HG02571 (cell line): ENCODE measurements at regions not wholly inside any gene's neighbourhood (a gene's known extent, or its start where the extent isn't known, plus 50 kb on each side); places are given as distances from the start of the nearest gene placed in this dataset.
"Not testable (repeated sequence)": the region's sequence is repeated elsewhere in the genome, so short reads cannot be mapped to it uniquely, and the experiment has no call there.

ENCODE experiments used
- ATAC-seq: cut with Tn5 transposase; IDR thresholded peaks from one replicate; pipeline ENCODE4 v1.9.1; 2021; ENCODE audit warnings: mild to moderate bottlenecking, moderate library complexity; ENCODE audit not compliant: unreplicated experiment

DNA sequence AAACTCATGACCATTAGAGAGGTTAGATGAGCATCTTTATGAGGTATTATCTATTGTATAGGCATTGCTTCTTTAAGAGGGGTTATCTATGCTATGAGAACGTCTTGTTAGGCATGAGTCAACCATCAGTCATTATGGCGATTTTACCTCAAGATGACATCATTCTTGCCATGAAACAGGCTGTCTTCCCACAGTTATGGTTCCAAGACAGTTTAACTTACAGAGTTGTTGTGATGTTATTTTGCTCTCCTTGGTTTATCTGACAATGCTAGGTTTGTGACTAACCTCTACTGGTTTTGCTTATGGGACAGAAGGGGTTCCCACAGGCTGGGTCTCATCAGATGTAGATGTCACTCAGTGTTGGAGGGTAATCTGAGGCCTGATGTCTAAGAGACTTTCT is 1864.7 kb upstream of the ACO1 start:
- ATAC-seq = no peak

DNA sequence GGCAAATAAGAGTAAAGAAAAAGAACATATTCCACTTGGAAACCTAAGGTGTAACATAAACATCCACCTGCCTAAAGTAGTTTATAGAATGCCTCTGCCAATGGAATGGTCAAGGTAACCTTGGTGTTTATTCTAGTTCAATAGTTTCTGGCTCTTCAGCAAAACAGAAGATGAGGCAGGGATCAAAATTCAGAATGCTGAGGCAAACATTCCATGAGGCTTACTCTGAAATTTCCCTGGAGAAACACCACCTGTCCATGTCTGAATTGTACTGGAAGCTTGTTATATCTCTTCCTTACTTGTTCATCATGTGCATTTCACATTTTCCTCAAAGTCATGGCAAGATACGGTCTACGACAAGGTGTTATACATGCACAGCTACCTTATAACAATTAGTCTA is 1862.4 kb upstream of the ACO1 start:
- no peak for ATAC-seq

GRCh38 chr9:30522486-30522885 is 1862.0 kb upstream of the ACO1 start:
- no peak for ATAC-seq

DNA sequence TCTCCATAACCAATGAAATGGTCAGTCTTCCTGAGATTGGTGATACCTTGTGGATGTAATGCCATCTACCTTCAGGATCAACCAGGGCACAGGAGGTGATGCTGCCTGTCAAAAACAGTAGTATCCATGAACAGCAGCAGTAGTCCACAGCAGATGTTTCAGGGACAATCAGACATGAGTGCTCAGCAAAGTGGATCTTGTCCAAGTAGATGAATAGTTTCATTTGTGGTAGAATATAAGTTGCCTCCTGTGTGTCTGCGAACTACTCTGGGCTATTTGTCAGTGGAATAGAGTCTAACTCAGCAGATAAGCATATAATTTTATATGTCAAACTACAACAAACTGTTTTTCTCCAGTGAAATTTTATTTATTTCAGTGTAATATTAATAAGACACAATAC is 1860.1 kb upstream of the ACO1 start:
- no peak for ATAC-seq

DNA sequence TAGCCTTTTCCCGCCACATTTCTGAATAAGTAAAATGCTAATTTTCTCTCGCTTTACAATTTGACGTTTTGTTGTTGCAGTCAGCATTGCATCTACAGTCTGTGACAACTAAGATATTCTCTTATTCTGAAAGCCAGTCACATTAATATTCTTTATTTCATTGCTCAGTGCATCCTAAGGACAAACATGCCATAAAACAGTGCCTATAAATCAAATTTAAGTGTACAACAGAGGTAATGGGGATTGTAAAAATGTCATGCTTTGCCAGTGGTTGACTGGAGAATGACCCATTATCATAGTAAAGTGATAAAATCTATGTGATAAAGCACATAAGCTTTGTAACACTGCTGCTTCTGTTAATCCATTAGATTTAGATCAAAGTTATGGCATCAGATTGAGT is 1850.0 kb upstream of the ACO1 start:
- ATAC-seq = no peak

DNA sequence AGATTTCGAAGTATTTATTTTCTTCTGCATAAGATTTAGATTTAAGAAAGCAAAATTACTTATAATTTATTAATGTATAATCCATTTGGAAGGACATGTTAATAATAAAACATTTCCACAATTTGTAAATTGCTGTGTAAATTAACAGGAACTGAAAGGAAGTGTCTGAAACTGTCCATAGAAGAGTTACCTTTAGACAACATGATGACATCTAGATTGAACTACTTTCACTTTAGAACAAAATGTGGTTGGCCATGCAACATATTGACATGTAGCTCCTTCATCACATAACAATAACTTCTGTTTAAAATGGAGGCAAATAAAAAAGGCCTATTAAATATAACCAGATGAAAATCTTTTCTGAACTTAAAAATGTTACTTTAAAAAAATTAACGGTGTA is 1849.5 kb upstream of the ACO1 start:
- no peak for ATAC-seq

- no peak for ATAC-seq
Observed at GRCh38 chr9:30536494-30536893, 1847.9 kb upstream of the ACO1 start.

- ATAC-seq = not testable (repeated sequence)
Observed at GRCh38 chr9:30539696-30540095, 1844.7 kb upstream of the ACO1 start.

- no peak for ATAC-seq
Observed at GRCh38 chr9:30574355-30575151, 1809.9 kb upstream of the ACO1 start.

GRCh38 chr9:30575218-30575617 is 1809.2 kb upstream of the ACO1 start:
- ATAC-seq = no peak

GRCh38 chr9:30575691-30576090 is 1808.8 kb upstream of the ACO1 start:
- ATAC-seq = no peak

DNA sequence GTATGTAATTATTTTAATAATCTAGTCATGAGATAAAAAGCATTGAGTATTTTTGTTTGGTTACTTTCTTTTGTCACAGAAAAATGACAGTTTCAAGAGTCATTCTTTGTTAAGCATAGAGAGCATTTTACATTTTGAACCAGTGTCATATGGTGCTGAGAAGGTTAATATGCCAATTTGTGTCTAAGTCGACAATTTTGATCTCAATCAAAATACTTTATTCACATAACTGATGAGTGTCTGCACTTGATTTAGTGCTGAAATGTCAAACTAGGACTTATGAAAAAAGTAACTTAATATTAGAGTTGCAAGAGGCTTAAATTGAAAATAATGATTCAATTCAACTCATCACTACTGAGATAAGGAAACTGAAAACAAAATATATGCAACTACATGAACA is 1804.6 kb upstream of the ACO1 start:
- no peak for ATAC-seq

DNA sequence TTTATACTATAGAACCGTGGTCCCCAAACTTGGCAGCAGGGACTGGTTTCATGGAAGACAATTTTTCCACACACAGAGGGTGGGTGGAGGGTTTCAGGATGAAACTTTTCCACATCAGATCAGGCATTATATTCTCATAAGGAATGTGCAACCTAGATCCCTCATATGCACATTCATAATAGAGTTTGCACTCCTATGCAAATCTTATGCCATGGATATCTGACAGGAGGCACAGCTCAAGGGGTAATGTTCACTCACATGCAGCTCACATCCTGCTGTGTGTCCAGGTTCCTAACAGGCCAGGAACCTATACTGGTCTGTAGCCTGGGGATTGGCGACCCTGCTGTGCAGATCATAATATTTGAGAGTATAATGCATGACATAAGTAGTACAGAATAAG is 1802.2 kb upstream of the ACO1 start:
- no peak for ATAC-seq

- ATAC-seq = no peak
Observed at GRCh38 chr9:30584559-30584958, 1799.9 kb upstream of the ACO1 start.

GRCh38 chr9:30591461-30591860 is 1793.0 kb upstream of the ACO1 start:
- no peak for ATAC-seq

- ATAC-seq = no peak
Observed at GRCh38 chr9:30597608-30598007, 1786.8 kb upstream of the ACO1 start.

DNA sequence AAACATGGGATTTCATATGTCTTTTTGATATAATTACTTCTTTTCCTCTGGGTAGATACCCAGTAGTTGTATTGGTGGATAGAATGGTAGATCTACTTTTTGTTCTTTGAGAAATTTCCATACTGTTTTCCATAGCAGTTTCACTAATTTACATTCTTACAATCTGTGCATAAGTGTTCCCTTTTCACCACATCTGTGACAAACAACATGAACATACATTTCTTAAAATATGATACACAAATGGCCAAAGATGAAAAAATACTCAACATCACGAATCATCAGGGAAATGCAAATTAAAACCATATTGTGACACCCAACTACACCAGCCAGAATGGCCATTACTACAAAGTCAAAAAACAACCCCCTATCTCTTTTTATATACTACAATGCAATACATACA is 1778.5 kb upstream of the ACO1 start:
- no peak for ATAC-seq

DNA sequence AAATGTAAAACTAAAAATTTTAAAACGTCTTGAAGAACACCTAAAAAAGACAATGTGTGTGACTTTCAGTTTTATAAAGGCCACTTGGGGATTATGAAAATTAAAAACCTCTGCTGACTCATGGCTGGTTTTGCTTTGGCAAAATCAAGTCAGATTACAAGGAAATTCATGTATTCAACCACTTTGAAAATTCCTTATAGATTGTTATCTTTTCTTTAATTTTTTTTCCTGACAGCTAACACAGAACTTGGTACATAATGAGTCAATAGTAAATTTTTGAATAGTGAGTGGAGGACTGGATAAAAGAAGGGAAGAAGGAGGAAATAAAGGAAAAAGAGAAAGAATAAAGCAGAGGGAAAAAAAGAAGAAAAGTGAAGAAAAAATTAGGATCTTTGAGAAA is 1774.7 kb upstream of the ACO1 start:
- no peak for ATAC-seq

DNA sequence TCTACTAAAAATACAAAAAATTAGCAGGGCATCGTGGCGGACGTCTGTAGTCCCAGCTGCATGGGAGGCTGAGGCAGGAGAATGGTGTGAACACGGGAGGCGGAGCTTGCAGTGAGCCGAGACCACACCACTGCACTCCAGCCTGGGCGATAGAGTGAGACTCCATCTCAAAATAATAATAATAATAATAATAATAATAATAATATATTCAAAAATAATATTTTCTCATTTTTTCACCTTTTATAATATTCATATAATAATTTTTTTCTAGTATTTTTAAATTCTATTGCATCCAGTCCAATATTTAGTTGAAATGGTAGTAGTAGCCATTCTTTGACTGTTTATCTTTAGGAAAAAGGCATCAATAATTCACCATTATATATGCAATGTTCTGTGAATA is 1767.7 kb upstream of the ACO1 start:
- ATAC-seq = not testable (repeated sequence)

DNA sequence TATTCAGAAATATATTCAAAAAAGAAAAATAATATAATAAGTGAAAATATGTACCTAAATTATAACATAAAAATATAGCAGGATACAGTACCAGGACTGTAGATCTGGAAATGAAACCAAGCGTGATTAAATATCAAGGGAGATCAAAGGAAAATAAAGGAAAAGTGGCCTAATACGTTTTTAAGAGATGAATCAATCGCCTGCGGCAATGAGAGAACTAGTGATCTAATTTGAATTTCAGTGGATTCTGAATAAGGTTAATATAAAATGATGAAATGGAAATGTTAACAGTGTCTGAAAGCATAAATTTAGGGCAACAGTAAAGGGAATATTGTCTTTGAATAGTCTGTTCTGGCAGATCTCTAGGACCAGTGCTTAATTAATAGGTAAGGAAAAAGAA is 1761.9 kb upstream of the ACO1 start:
- ATAC-seq = no peak

GRCh38 chr9:30628915-30629567 is 1755.4 kb upstream of the ACO1 start:
- no peak for ATAC-seq

- ATAC-seq = no peak
Observed at GRCh38 chr9:30630459-30630858, 1754.0 kb upstream of the ACO1 start.

DNA sequence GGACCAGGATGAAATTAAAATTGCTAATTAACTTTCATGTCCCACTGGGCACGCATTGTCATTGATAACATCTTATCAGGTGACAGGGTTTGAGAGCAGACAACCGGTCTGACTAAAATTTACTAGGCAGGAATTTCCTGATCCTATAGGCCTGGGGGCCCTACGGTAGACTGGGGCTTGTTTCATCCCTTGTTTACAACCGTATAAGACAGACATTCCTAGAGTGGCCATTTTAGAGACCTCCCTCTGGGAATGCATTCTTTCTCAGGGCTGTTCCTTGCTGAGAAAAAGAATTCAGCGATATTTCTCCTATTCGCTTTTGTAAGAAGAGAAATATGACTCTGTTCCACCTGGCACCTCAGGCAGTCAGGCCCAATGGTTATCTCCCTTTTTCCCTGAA is 1737.8 kb upstream of the ACO1 start:
- not testable (repeated sequence) for ATAC-seq
